NCI-H446 treated with DMSO at 0.1 percent for 48 hours (cell line): ENCODE measurements at regions not wholly inside any gene's neighbourhood (a gene's known extent, or its start where the extent isn't known, plus 50 kb on each side); places are given as distances from the start of the nearest gene placed in this dataset.
"Not testable (repeated sequence)": the region's sequence is repeated elsewhere in the genome, so short reads cannot be mapped to it uniquely, and the experiment has no call there.

Source experiments
- DNase-seq: peaks from one replicate; lab custom pipeline; 2025; lab: John Stamatoyannopoulos, UW

GRCh38 chr2:7759898-7760297 lies 842.7 kb downstream of the RNF144A start:
- DNase-seq: no peak

DNA sequence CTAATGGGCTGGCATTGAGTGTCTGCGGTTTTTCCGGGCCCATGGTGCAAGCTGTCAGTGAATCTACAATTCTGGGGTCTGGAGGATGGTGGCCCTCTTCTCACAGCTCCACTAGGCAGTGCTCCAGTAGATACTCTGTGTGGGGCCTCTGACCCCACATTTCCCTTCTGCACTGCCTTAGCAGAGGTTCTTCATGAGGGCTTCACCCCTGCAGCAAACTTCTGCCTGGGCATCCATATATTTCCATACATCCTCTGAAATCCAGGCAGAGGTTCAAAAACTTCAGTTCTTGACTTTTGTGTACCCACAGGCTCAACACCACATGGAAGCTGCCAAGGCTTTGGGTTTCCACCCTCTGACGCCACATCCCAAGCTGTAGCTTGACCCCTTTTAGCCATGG lies 846.2 kb downstream of the RNF144A start:
- DNase-seq: not testable (repeated sequence)

DNA sequence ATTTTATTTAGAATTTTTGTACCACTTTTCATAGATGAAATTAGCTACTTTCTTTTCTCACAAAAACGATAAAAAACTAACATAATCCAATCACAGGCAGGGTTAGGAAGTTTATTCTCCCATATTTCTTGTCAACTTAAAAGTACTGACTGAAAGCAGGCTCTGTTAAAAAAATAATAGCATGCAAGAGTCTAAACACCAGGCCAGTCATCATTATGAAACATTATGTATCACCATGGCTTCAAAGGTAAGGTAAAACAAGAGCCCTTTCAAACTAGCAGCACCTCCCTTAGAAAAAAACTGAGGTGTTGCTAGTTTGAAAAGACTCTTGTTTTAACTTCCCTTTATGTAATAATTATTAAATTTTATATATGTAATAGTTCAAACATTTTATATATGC lies 848.0 kb downstream of the RNF144A start:
- DNase-seq: no peak

- no peak for DNase-seq
These were observed 849.0 kb downstream of the RNF144A start for GRCh38 chr2:7766088-7766722.

GRCh38 chr2:7766978-7767565 lies 849.9 kb downstream of the RNF144A start:
- no peak for DNase-seq

- DNase-seq: no peak
These were observed 850.7 kb downstream of the RNF144A start for GRCh38 chr2:7767902-7768301.

- no peak for DNase-seq
These were observed 854.6 kb downstream of the RNF144A start for GRCh38 chr2:7771781-7772180.

DNA sequence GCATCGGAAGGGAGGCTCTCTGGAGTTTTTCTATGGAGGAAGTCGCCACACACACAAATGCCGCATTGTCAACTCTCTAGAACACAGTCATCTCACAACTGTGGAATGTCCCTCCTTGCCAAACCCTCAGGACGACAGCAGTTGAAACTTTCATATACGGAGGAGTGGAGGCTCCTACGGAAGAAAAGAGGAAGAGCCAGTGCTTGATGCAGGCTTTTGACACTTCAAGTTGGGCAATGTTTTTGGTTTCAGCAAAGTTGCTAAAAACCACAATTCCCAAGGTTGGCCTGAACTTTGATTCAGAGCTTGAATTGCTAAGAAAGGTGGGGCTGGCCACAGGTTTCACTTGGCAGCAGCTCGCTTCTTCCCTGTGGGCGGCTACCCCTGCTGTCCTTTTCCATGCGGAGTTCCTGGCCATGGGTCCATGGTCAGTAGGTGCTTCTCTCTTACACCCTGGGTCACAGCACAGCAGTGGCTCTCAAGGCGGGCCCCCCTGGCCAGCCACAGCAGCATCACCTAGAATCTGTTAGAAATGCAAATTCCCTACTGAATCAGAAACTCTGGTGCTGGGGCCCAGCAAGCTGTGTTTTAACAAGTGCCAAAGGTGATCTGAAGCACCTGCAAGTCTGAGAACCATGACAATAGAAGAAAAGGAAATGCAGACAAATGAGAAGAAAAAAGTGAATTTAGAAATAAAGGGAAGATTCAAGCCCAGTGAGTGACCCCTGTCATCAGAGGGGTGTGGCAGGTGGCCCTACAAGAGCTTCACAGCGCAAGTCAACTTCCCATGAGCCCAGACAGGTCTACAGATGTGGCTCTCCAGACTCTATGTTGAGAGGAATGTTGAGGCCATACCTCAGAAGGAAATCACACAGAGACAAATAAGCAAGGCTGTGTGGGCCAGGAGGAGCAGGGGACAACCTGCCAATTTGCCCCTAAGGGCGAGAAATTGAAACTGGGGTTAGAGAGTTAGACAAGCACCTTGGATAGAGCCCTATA lies 856.4 kb downstream of the RNF144A start:
- no peak for DNase-seq

DNA sequence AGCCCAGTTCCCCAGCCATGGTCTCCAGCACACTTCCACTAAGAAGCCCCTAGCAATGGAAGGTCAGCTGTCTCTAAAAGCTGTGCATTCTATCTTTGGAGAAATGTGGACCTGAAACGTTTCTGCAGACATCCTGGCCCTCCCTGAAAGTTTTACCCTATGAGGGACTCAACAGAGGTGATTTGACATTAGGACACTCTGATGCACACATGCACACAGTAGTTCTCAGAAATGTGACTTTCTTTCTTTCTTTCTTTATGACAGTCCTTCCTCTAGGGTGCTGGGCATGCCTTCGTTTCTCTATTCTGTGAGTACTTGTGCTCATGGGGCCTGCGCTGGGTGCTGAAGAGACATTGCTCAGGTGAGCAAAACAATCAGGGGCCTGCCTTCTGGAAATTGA lies 857.3 kb downstream of the RNF144A start:
- DNase-seq: no peak

- DNase-seq: no peak
These were observed 860.5 kb downstream of the RNF144A start for GRCh38 chr2:7777668-7778067.

- DNase-seq: peak; percentile 5
These were observed 863.1 kb downstream of the RNF144A start for GRCh38 chr2:7780321-7780720.

DNA sequence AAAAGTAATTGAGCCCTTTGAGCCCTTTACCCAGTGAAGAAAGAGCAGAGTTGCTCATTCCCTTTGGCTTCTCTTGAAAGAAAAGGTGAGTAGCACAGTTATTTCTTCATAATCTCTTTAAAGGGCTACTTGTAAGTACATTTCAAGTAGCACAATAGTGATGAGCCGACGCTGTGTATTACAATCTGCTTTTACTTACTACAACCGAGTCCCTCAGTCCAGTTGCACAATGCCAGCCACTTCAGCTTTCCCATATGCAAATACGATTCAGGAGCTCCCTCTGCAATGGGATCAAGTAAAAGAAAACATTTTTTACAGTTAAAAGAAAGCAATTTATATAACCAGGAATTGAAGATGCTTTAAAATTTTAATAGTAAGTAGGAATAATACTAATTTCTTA lies 868.5 kb downstream of the RNF144A start:
- DNase-seq: no peak

- no peak for DNase-seq
These were observed 871.5 kb downstream of the RNF144A start for GRCh38 chr2:7788736-7789135.

GRCh38 chr2:7792031-7792651 lies 874.9 kb downstream of the RNF144A start:
- DNase-seq: peak; percentile 63

- DNase-seq: no peak
These were observed 878.8 kb downstream of the RNF144A start for GRCh38 chr2:7795778-7796563.

DNA sequence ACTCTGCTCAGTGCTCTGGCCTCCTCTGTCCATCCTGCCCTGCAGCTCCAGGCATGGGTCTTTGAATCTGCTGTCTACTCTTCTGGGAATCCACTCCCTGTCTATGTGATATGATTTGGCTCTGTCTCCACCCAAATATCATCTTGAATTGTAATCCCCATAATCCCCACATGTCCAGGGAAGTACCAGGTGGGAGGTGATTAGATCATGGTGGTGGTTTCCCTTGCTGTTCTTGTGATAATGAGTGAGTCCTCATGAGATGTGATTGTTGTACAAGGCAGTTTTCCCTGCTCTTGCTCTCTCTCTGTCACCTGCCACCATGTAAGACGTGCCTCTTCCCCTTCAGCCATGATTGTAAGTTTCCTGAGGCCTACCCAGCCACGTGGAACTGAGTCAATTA lies 881.8 kb upstream of the ID2 start:
- no peak for DNase-seq

DNA sequence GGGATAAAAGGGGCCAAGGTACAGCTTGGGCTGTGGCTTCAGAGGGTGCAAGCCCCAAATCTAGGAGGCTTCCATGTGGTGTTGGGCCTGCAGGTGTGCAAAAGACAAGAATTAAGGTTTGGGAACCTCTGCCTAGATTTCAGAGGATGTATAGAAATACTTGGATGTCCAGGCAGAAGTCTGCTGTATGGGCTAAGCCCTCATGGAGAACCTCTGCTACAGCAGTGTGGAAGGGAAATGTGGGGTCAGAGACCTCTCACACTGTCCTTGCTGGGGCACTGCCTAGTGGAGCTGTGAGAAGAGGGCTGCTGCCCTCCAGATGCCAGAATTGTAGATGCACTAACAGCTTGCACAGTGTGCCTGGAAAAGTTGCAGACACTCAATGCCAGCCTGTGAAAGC lies 880.6 kb upstream of the ID2 start:
- DNase-seq: no peak

GRCh38 chr2:7803515-7803914 lies 878.3 kb upstream of the ID2 start:
- no peak for DNase-seq

DNA sequence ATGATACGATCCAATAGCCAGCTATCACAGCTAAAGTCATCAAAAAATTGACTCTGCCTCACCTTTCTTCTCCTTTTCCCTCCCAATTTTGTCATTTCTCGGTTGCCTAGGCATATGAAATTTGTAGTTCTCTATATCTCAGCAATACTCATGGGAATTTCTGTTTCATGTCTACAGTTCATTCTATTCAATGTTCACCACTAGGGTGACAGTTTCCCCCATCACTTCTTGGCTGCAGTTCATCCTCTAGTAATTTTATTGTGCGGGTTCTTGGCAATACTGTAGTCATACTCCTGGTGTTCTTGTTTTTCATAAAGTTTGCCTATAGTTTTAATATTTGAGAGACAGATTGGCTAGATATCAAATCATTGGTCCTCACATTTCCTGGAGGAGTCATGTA lies 872.2 kb upstream of the ID2 start:
- DNase-seq: no peak

DNA sequence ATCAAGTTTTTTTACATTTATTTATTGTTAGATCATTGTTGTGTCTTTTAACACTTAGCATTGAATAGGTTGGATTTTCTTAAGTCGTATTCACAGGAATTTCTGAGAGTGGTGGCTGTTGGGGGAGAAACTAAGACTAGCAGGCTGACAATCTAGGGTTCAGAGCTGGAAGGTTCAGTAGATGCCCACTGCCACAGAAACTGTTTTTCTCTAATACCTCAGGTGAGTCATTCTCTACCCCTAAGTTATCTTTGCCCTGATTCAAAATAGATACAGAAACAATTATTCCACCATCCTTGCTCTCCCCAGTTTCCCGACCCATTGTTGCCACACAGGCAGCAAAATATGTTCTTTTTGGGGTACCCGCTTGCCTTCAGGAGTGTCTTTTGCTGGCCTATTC lies 870.8 kb upstream of the ID2 start:
- no peak for DNase-seq

- DNase-seq: no peak
These were observed 869.4 kb upstream of the ID2 start for GRCh38 chr2:7812231-7812995.
